ENCODE measurements at regions not wholly inside any gene's neighbourhood (a gene's known extent, or its start where the extent isn't known, plus 50 kb on each side); places are given as distances from the start of the nearest gene placed in this dataset.
"Not testable (repeated sequence)": the region's sequence is repeated elsewhere in the genome, so short reads cannot be mapped to it uniquely, and the experiment has no call there.

DNA sequence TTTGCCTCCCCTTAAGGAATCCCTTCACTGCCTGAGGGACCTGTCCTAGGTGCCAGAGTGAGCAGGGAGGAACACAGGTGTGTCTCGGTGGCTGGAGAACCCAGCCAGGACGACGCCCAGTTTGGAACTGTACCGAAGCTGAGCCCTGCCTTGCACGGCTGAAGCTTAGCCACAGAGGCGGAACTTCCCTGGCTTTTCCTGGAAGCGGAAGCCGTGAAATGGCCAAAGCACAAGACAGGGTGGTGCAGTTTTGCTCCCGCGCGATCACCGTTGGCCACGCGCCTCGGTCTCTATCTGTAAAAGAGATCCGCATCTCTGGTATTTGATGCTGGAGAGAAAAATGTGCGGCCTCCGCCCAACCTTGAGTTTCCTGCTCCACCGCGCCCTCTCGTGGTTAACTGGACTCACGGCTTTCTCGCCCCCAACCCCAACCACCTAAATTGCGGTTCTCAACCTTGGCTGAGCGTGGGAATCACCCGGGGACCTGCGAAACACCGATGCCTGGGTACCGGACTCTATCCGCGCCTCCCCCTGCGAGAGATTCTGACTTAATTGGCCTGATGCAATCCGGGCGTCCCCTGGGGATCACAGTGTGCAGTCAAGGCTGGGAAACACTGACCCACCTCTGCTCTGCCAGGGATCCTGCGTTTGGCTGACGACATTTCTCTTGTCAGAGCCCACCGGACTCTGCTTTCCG lies 70.7 kb upstream of the ABHD2 start:
- in situ Hi-C loops (cut with HindIII; ENCODE audit: low pct_unique_long_range_greater_than_20kb, low sequenced_read_pairs) = no loop called here
- peak; percentile 80 for DNase-seq (ENCODE audit: low read depth, low spot score)

DNA sequence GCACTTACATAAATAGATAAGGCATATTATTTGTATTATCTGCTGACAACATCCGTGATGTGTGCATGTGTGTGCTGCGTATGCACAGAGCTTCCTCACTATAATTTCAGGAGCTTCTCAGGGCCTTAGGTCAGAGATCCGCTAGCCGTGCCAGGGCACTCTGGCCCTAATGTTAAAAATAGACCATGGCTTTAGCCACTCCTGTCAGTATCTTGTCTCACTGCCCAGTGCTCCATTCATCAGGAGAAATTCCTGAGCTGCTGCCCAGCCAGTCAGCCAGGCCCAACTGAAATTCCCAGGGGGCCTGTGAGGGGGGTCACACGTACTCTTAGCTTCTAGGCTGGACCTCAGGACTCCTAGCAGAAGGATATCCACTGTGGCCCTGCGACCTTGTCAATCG lies 70.0 kb upstream of the ABHD2 start:
- in situ Hi-C loops (cut with HindIII; ENCODE audit: low pct_unique_long_range_greater_than_20kb, low sequenced_read_pairs) = no loop called here
- DNase-seq (ENCODE audit: low read depth, low spot score) = no peak

DNA sequence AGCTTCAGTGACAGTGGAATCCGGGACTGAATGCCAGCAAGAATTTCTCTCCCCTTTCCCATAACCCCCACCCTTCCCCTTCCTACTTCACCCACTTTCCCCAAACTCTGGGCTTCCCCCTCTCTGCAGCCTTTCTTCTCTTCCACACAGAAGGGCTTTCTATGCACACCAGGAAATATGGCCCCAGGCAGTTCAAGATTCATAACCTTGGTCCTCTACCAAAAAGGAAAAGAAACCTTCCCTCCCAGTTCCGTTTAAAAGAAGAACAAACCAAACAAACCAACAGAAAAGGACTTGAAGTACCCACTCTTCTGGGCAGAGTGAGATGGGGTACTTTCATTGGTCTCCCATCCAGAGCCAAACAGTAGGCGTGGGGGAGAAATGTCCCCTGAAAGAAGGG lies 68.8 kb upstream of the ABHD2 start:
- in situ Hi-C loops (cut with HindIII; ENCODE audit: low pct_unique_long_range_greater_than_20kb, low sequenced_read_pairs) = no loop called here
- DNase-seq (ENCODE audit: low read depth, low spot score) = peak; percentile 54

GRCh38 chr15:89021224-89021623 lies 67.0 kb upstream of the ABHD2 start:
- in situ Hi-C loops (cut with HindIII; ENCODE audit: low pct_unique_long_range_greater_than_20kb, low sequenced_read_pairs) = no loop called here
- DNase-seq (ENCODE audit: low read depth, low spot score) = no peak

DNA sequence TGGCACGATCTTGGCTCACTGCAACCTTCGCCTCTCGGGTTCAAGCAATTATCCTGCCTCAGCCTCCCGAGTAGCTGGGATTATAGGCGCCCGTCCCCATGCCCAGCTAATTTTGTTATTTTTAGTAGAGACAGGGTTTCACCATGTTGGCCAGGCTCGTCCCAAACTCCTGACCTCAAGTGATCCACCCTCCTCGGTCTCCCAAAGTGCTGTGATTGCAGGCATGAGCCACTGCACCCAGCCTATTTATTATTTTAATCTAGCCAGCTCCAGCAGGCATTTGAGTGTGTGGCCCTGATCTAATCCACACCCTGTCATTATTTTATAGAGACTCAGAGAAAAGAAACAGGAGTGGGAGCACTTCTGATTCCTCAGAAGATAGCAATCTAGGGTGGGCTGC lies 66.4 kb upstream of the ABHD2 start:
- in situ Hi-C loops (cut with HindIII; ENCODE audit: low pct_unique_long_range_greater_than_20kb, low sequenced_read_pairs); DNase-seq (ENCODE audit: low read depth, low spot score): not testable (repeated sequence)

- in situ Hi-C loops (cut with HindIII; ENCODE audit: low pct_unique_long_range_greater_than_20kb, low sequenced_read_pairs) = no loop called here
- no peak for DNase-seq (ENCODE audit: low read depth, low spot score)
Observed at GRCh38 chr15:89023311-89023961, 64.8 kb upstream of the ABHD2 start.

- no peak for DNase-seq (ENCODE audit: low read depth, low spot score)
- in situ Hi-C loops (cut with HindIII; ENCODE audit: low pct_unique_long_range_greater_than_20kb, low sequenced_read_pairs) = no loop called here
Observed at GRCh38 chr15:89024418-89024817, 63.8 kb upstream of the ABHD2 start.

DNA sequence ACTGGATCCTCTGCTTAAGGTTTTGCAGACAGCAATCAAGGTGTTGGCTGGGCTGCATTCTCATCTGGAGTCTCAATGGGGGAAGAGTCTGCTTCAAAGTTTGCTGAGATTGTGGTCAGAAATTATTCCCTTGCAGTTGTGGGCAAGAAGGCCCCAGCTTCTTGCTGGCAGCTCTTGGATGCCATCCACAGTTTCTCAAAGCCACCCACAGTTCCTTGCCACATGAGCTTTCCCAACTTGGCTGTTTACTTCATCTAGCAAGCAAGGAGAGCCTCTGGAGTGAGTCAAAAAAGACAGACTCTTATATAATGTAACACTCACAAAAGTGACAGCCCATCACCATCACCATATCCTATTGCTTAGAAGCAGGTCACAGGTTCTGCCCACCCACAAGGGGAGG lies 62.1 kb upstream of the ABHD2 start:
- DNase-seq (ENCODE audit: low read depth, low spot score) = no peak
- in situ Hi-C loops (cut with HindIII; ENCODE audit: low pct_unique_long_range_greater_than_20kb, low sequenced_read_pairs) = no loop called here

GRCh38 chr15:89028036-89028435 lies 60.2 kb upstream of the ABHD2 start:
- in situ Hi-C loops (cut with HindIII; ENCODE audit: low pct_unique_long_range_greater_than_20kb, low sequenced_read_pairs) = no loop called here
- no peak for DNase-seq (ENCODE audit: low read depth, low spot score)

DNA sequence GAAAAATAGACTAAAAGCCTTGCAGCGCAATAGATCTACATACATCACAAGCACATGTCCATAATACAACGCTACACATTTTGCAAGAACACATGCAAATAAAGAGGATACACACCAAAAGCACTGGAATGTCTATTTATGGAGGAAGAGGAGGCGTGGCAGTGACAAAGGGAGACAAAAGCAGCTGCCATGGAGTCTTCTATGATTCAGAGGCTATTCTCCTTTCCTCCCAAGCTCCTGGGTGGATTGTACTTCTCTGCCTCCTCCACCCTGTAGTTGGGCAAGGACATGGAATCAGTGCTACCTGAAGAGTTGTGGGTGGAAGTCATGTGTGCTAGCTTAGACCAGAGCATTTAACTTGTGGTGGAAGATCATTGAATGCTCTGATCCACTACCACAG lies 57.9 kb upstream of the ABHD2 start:
- DNase-seq (ENCODE audit: low read depth, low spot score) = no peak
- in situ Hi-C loops (cut with HindIII; ENCODE audit: low pct_unique_long_range_greater_than_20kb, low sequenced_read_pairs) = no loop called here

- in situ Hi-C loops (cut with HindIII; ENCODE audit: low pct_unique_long_range_greater_than_20kb, low sequenced_read_pairs); DNase-seq (ENCODE audit: low read depth, low spot score): not testable (repeated sequence)
Observed at GRCh38 chr15:89031637-89032285, 56.5 kb upstream of the ABHD2 start.

GRCh38 chr15:89034305-89034704 lies 54.0 kb upstream of the ABHD2 start:
- in situ Hi-C loops (cut with HindIII; ENCODE audit: low pct_unique_long_range_greater_than_20kb, low sequenced_read_pairs) = no loop called here
- peak; percentile 35 for DNase-seq (ENCODE audit: low read depth, low spot score)

GRCh38 chr15:89035150-89035549 lies 53.1 kb upstream of the ABHD2 start:
- in situ Hi-C loops (cut with HindIII; ENCODE audit: low pct_unique_long_range_greater_than_20kb, low sequenced_read_pairs) = no loop called here
- DNase-seq (ENCODE audit: low read depth, low spot score) = no peak

GRCh38 chr15:89035658-89036057 lies 52.6 kb upstream of the ABHD2 start:
- DNase-seq (ENCODE audit: low read depth, low spot score) = no peak
- in situ Hi-C loops (cut with HindIII; ENCODE audit: low pct_unique_long_range_greater_than_20kb, low sequenced_read_pairs) = no loop called here

GRCh38 chr15:89038146-89038545 lies 50.1 kb upstream of the ABHD2 start:
- in situ Hi-C loops (cut with HindIII; ENCODE audit: low pct_unique_long_range_greater_than_20kb, low sequenced_read_pairs) = no loop called here
- DNase-seq (ENCODE audit: low read depth, low spot score) = no peak
